ENCODE measurements at regions not wholly inside any gene's neighbourhood (a gene's known extent, or its start where the extent isn't known, plus 50 kb on each side); places are given as distances from the start of the nearest gene placed in this dataset.
"Not testable (repeated sequence)": the region's sequence is repeated elsewhere in the genome, so short reads cannot be mapped to it uniquely, and the experiment has no call there.

DNA sequence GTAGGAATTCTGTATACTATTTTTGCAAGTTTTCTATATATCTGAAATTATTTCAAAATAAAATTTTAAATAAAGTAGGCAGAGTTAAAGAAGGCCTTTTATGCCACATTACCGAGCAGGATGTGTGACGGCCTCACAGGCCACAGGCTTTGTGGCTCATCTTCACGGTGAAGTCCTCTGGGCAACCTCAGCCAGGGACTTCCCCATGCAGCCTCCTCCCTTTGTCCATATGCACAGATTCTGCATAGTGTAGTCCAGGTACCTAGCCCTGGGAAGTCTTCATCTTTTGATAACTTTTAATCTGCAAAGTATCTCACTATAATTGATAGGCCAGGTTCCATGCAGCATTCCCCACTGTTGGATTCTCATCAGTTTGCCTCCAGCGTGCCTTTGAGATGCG is 62.8 kb downstream of the ARHGAP11B start:
- not testable (repeated sequence) for H3K4me3 ChIP-seq (ENCODE audit: insufficient read depth, low read depth, low read length, poor library complexity, severe bottlenecking); H3K27me3 ChIP-seq (replicated peaks; ENCODE audit: control insufficient read depth, insufficient read depth, low read length, poor library complexity, severe bottlenecking); H3K27ac ChIP-seq (ENCODE audit: insufficient read depth, low read length, poor library complexity, severe bottlenecking); DNase-seq; H3K36me3 ChIP-seq (ENCODE audit: control insufficient read depth, insufficient read depth, low read length); H3K4me1 ChIP-seq (ENCODE audit: control insufficient read depth, insufficient read depth, low read length, poor library complexity, severe bottlenecking); H3K9me3 ChIP-seq (ENCODE audit: control insufficient read depth, low read length)

DNA sequence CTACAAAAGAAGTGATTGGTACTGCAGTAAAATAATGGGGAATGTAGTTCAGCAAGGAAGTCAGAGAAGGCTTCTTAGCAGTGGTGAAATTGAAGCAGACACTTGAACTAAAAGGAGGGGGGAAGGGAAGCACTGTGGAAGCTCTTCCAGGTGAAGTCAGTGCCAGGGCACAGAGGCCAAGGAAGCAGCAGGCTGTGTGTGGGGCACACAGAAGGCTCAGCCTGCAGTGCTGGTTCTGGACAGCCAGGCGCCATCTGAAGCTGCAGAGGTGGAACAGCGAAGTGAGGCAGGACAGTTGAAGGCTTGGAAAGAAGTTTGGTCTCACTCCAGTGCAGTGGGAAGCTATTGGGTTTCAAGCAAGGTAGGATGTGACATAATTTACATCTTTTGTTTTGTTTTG is 64.2 kb downstream of the ARHGAP11B start:
- not testable (repeated sequence) for H3K4me3 ChIP-seq (ENCODE audit: insufficient read depth, low read depth, low read length, poor library complexity, severe bottlenecking); H3K4me1 ChIP-seq (ENCODE audit: control insufficient read depth, insufficient read depth, low read length, poor library complexity, severe bottlenecking); H3K36me3 ChIP-seq (ENCODE audit: control insufficient read depth, insufficient read depth, low read length); H3K27ac ChIP-seq (ENCODE audit: insufficient read depth, low read length, poor library complexity, severe bottlenecking); H3K27me3 ChIP-seq (replicated peaks; ENCODE audit: control insufficient read depth, insufficient read depth, low read length, poor library complexity, severe bottlenecking); H3K9me3 ChIP-seq (ENCODE audit: control insufficient read depth, low read length); DNase-seq

DNA sequence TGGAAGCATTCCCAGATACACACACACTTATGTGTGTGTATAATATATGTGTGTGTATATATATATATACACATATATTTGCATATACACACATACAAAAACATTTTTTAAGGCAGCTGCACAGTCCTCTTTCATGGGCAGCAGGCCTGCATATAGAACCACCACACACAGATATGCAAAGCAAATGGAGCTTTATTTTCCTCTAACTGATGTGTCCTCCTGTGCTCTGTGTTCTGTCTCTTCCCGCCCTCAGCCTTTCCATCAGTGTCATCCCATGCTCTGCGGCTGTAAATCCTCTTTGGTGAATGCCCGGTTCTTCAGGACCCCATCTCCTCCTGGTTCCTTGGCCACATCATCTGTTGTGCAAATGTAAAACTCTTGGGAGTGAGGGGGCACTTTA is 69.9 kb downstream of the ARHGAP11B start:
- H3K27ac ChIP-seq (ENCODE audit: insufficient read depth, low read length, poor library complexity, severe bottlenecking); H3K27me3 ChIP-seq (replicated peaks; ENCODE audit: control insufficient read depth, insufficient read depth, low read length, poor library complexity, severe bottlenecking); H3K36me3 ChIP-seq (ENCODE audit: control insufficient read depth, insufficient read depth, low read length); H3K4me3 ChIP-seq (ENCODE audit: insufficient read depth, low read depth, low read length, poor library complexity, severe bottlenecking); H3K9me3 ChIP-seq (ENCODE audit: control insufficient read depth, low read length); DNase-seq; H3K4me1 ChIP-seq (ENCODE audit: control insufficient read depth, insufficient read depth, low read length, poor library complexity, severe bottlenecking): not testable (repeated sequence)

DNA sequence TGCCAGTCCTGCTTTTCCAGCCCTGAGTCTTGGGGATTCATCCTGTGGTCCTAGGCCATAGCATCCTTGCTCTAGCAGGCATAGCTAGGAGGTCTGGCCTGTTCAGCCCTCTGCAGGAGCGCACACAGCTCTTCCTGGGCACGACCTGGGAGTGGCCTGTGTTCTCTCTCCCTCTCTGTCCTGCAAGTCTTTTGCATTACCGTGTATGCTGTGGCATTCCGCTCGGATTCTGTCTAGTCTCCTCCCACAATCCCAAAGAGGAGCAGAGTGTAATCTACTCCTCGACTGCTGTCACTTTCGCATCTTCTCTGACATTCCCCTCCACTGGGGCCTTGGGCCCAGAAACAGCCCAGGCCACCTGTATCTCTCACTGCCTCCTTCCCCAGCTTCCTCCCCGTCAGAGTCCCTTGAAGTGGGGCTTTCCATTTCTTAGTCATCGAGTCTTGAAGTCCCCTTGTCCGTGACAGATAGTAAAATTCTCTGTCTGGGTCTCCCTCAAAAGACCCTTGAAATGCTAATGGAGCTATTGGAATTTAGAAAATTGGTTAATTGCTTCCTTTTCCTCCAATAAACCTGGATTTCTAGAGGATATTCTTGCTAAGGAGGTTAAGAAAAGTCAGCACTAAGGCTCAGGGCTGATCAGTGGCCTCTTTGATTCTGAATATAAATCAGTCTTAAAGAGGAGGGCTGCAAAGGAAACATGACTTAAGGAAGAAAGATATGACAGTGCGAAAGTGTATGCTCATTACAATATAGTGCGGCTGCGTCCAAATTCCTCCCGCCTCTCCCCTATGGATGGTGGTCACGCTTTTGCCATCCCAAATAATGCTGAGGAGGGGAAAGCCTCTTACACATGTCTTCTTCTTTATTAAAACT is 70.7 kb downstream of the ARHGAP11B start:
- not testable (repeated sequence) for DNase-seq; H3K27me3 ChIP-seq (replicated peaks; ENCODE audit: control insufficient read depth, insufficient read depth, low read length, poor library complexity, severe bottlenecking); H3K4me3 ChIP-seq (ENCODE audit: insufficient read depth, low read depth, low read length, poor library complexity, severe bottlenecking); H3K27ac ChIP-seq (ENCODE audit: insufficient read depth, low read length, poor library complexity, severe bottlenecking); H3K9me3 ChIP-seq (ENCODE audit: control insufficient read depth, low read length); H3K36me3 ChIP-seq (ENCODE audit: control insufficient read depth, insufficient read depth, low read length); H3K4me1 ChIP-seq (ENCODE audit: control insufficient read depth, insufficient read depth, low read length, poor library complexity, severe bottlenecking)

DNA sequence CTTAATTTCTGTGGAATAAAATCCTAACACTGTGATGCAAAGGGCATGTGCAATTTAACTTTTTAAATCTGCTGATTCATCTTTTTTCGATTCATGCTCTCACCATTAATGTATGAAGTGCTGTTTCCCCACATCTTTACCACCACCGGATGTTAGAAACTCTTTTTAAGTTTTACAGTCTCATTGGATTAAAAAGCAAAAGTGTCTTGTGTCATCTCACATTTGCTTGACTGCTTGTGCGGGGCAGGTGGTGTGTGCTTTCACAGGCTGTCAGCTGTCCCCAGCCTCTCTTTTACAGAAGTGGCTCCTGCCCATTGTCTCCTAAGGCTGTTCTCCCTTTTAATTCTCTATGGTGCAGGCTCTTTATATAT is 71.4 kb downstream of the ARHGAP11B start:
- H3K4me1 ChIP-seq (ENCODE audit: control insufficient read depth, insufficient read depth, low read length, poor library complexity, severe bottlenecking); H3K27me3 ChIP-seq (replicated peaks; ENCODE audit: control insufficient read depth, insufficient read depth, low read length, poor library complexity, severe bottlenecking); H3K4me3 ChIP-seq (ENCODE audit: insufficient read depth, low read depth, low read length, poor library complexity, severe bottlenecking); DNase-seq; H3K9me3 ChIP-seq (ENCODE audit: control insufficient read depth, low read length); H3K36me3 ChIP-seq (ENCODE audit: control insufficient read depth, insufficient read depth, low read length); H3K27ac ChIP-seq (ENCODE audit: insufficient read depth, low read length, poor library complexity, severe bottlenecking): not testable (repeated sequence)

DNA sequence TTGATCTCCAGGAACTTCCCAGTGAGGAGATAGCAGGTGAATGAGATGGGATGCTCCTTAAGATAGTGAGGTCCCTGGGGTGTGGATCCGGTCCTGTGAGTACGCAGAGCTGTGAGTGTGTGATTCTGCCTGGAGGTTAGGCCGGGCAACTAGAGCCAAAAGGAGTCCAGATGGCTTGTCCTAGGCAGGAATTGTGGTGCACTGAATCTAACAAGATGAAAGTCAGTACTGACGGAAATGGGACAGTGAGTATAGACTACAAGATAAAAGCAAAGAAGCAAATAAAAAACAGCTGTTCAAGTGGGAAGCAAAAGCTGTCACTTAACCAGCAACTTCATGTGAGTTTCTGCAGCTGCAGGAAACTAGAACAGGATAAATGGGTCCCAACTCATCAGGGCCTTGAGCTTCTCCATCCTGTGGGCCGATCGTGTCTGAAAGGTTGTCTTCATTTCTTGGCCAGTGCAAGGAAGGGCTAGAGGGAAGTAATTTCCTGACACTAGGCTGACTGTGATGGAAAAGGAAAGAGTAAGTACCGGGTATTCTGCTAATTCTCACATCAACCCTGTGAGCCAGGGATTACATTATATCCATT is 74.2 kb downstream of the ARHGAP11B start:
- DNase-seq; H3K36me3 ChIP-seq (ENCODE audit: control insufficient read depth, insufficient read depth, low read length); H3K9me3 ChIP-seq (ENCODE audit: control insufficient read depth, low read length); H3K4me3 ChIP-seq (ENCODE audit: insufficient read depth, low read depth, low read length, poor library complexity, severe bottlenecking); H3K4me1 ChIP-seq (ENCODE audit: control insufficient read depth, insufficient read depth, low read length, poor library complexity, severe bottlenecking); H3K27ac ChIP-seq (ENCODE audit: insufficient read depth, low read length, poor library complexity, severe bottlenecking); H3K27me3 ChIP-seq (replicated peaks; ENCODE audit: control insufficient read depth, insufficient read depth, low read length, poor library complexity, severe bottlenecking): not testable (repeated sequence)

DNA sequence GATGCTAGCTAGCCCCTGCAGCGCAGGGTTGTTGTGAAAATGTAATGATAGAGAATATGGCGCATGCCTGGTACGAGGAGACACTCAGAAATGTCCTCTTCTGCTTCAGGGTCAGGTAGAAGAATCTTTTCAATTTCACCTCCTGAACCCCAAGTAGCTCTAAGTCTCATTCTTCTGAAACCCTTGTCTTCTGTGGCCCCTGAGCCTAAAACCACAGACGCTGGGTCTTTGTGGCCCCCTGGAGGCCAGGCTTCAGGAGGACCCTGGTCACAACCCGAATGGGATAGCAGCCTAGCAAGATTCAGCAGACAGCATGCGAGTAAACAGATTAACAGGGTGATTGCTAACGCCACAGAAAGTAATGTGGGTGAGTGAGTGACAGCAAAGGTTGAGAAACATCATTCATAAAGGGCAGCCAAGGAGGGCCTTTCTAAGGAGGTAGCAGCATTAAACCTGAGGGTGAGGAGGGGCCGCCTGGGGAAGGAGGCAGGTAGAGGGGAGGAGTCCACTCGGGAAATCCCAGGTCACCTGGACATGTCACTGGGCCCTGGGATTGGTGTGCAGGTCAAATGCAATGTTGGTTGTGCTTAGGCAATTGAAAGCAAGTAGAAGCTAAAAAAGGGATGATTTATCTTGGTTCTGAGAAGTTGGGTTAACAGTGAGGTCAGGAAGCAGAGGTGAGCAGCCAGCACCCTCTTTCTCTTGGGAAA is 82.2 kb downstream of the ARHGAP11B start:
- H3K27ac ChIP-seq (ENCODE audit: insufficient read depth, low read length, poor library complexity, severe bottlenecking); H3K9me3 ChIP-seq (ENCODE audit: control insufficient read depth, low read length); H3K36me3 ChIP-seq (ENCODE audit: control insufficient read depth, insufficient read depth, low read length); DNase-seq; H3K4me1 ChIP-seq (ENCODE audit: control insufficient read depth, insufficient read depth, low read length, poor library complexity, severe bottlenecking); H3K27me3 ChIP-seq (replicated peaks; ENCODE audit: control insufficient read depth, insufficient read depth, low read length, poor library complexity, severe bottlenecking); H3K4me3 ChIP-seq (ENCODE audit: insufficient read depth, low read depth, low read length, poor library complexity, severe bottlenecking): not testable (repeated sequence)

DNA sequence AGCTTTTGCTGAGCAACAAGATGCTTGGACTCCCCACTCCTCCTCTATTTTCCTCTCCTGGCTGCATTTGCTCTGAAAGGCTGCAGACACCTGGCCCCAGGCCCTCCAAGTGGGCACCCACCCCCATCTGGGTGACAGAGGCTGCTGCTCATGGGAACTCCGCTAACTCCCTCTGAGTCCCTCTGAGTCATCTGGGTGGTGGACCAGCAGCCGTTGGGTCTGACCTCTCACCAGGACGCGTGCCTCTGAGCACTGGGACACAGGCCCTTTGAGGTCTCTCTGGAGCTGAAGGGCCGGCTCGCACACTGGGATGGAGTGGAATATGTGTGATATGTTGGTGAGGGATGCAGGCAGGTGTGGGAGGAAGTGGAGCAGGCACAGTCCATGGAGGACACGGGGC is 82.9 kb downstream of the ARHGAP11B start:
- not testable (repeated sequence) for H3K9me3 ChIP-seq (ENCODE audit: control insufficient read depth, low read length); H3K27me3 ChIP-seq (replicated peaks; ENCODE audit: control insufficient read depth, insufficient read depth, low read length, poor library complexity, severe bottlenecking); H3K4me1 ChIP-seq (ENCODE audit: control insufficient read depth, insufficient read depth, low read length, poor library complexity, severe bottlenecking); H3K36me3 ChIP-seq (ENCODE audit: control insufficient read depth, insufficient read depth, low read length); H3K4me3 ChIP-seq (ENCODE audit: insufficient read depth, low read depth, low read length, poor library complexity, severe bottlenecking); H3K27ac ChIP-seq (ENCODE audit: insufficient read depth, low read length, poor library complexity, severe bottlenecking); DNase-seq

DNA sequence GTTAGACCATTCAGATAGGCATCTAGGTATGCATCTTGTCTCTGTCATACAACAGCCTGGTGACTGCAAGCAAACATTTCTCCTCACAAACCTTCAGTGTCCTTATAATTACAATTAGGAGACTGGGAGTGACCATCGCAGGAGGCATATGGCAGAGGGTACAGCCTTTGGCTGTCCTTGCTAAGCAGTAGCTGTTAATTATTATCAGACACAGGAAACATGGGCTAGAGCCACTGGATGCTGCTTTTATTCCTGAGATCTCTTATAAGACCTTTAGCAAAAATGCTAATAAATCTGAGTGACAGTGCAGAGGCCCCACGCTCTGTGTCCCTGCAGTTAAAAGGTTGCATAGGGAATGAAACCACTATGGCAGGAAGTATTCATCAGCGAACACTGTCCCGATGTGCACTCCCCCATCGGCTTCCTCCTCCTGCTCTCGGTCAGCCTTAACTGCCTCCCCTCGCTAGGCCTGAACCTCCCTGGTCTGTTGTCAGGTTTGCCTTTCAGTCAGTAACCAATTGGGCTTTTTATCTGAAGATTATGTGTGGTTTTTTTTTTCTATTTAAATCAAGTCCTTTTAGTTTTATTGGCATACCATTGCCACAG is 92.2 kb downstream of the ARHGAP11B start:
- H3K27ac ChIP-seq (ENCODE audit: insufficient read depth, low read length, poor library complexity, severe bottlenecking); H3K9me3 ChIP-seq (ENCODE audit: control insufficient read depth, low read length); H3K27me3 ChIP-seq (replicated peaks; ENCODE audit: control insufficient read depth, insufficient read depth, low read length, poor library complexity, severe bottlenecking); H3K4me3 ChIP-seq (ENCODE audit: insufficient read depth, low read depth, low read length, poor library complexity, severe bottlenecking); DNase-seq; H3K36me3 ChIP-seq (ENCODE audit: control insufficient read depth, insufficient read depth, low read length); H3K4me1 ChIP-seq (ENCODE audit: control insufficient read depth, insufficient read depth, low read length, poor library complexity, severe bottlenecking): not testable (repeated sequence)

DNA sequence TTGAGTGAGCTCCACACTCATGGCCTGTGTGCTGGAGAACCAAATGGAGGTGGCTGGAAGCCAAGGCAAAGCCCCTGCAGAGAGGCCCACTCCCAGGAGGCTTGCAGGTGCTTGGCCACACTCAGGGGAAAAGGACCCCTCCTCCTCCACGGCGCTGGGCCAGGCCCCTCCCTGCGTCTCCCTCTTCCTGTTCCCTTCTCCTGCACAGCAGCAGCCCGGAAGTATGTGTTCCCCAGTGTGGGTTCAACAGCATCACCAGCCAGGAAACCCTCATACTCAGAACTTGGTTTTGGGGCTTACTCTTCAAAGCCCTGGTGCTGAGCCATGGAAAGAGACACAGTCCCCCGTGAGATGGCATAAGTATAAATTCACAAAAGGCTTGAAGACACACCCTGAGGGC is 93.4 kb downstream of the ARHGAP11B start:
- H3K27ac ChIP-seq (ENCODE audit: insufficient read depth, low read length, poor library complexity, severe bottlenecking); H3K4me3 ChIP-seq (ENCODE audit: insufficient read depth, low read depth, low read length, poor library complexity, severe bottlenecking); H3K4me1 ChIP-seq (ENCODE audit: control insufficient read depth, insufficient read depth, low read length, poor library complexity, severe bottlenecking); H3K36me3 ChIP-seq (ENCODE audit: control insufficient read depth, insufficient read depth, low read length); H3K27me3 ChIP-seq (replicated peaks; ENCODE audit: control insufficient read depth, insufficient read depth, low read length, poor library complexity, severe bottlenecking); DNase-seq; H3K9me3 ChIP-seq (ENCODE audit: control insufficient read depth, low read length): not testable (repeated sequence)
